HT-29 (cell line): ENCODE measurements at regions not wholly inside any gene's neighbourhood (a gene's known extent, or its start where the extent isn't known, plus 50 kb on each side); places are given as distances from the start of the nearest gene placed in this dataset.

Source experiments
- DNase-seq: peaks from one replicate; pipeline ENCODE4 v3.0.0-alpha.2; 2015; ENCODE audit warnings: low spot score

- no peak for DNase-seq
Observed at GRCh38 chr4:58935332-58935731, 1825.1 kb upstream of the IGFBP7 start.

- DNase-seq, result no peak
Observed at GRCh38 chr4:58936436-58936835, 1826.3 kb upstream of the IGFBP7 start.

- DNase-seq, result no peak
Observed at GRCh38 chr4:58940167-58940566, 1830.0 kb upstream of the IGFBP7 start.

GRCh38 chr4:58941286-58941685 lies 1831.1 kb upstream of the IGFBP7 start:
- DNase-seq, result no peak

DNA sequence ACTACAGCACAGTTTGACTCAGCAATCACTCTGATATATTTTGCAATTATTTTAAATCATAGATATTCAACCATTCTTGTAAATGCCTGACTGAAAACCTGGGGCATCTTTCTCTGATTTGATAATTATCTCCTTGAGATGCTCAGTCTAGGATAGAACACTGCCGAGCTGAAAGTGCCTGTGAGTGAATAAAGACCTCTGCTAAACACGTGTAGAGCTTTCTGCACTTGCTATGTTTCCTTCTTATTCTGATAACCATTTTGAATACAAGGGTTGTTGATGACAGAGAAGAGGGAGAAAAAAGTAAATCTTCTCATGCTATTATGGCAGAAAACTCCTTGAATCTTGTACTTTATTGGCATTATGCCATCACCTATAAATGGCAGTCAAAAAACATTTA lies 1843.4 kb upstream of the IGFBP7 start:
- DNase-seq, result no peak

DNA sequence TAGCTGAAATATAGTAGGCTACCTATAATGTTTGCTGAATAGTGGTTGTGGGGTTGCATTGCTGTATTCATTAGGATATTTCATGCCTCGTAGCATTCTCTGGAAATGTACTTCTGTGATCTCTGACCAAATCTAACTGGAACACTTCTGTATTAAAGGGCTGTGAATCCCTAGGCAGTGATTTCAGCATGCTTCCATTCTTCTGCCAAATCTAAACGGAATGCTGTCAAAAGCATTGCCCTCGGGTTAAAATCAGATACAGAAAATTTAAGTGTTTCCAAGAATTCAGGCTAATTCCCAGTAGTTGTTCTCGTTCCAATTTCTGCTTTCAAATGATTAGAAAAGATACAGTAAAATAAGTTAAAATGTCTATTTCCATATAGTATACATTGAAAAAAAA lies 1847.5 kb upstream of the IGFBP7 start:
- no peak for DNase-seq

DNA sequence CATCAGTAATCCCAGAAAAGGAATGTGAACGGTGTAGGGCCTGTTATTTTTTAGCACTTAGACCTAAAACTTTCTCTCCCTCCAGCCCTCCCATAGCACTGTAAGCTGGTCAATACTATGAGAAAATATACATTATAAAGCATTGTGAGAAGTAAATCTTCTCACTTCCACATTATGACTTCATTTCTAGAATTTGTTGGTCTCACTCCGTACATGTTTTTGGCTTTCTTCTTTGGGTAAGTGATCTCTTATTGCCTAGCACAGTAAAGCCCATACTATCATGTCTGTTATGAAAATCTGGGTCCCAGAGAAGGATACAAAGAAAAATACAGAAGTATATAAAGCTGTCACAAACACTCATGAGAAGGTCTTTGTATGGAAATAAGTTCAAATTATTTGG lies 1851.1 kb upstream of the IGFBP7 start:
- DNase-seq, result no peak

GRCh38 chr4:58961925-58962324 lies 1851.7 kb upstream of the IGFBP7 start:
- DNase-seq, result no peak

DNA sequence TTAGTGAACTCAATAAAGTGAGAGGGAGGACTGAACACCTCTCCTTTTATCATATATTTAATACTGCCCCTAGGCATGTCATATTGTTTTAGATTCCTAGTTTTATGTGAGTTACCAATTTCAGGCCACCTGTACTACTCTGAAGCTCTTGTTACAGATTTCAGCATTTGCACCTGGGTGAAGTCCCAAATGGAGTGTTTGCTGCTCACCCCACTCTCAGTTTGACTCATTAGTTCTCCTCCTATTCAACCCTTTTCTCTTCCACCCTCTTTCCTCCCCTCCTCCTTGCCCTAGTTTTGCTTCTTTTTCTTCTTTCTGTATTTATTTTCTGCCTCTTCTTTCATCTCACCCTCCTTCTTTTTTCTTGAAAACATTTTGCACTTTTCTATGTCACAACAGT lies 1852.2 kb upstream of the IGFBP7 start:
- DNase-seq, result no peak

- DNase-seq, result no peak
Observed at GRCh38 chr4:58981828-58982227, 1871.6 kb upstream of the IGFBP7 start.

- DNase-seq, result no peak
Observed at GRCh38 chr4:58983887-58984286, 1873.7 kb upstream of the IGFBP7 start.

DNA sequence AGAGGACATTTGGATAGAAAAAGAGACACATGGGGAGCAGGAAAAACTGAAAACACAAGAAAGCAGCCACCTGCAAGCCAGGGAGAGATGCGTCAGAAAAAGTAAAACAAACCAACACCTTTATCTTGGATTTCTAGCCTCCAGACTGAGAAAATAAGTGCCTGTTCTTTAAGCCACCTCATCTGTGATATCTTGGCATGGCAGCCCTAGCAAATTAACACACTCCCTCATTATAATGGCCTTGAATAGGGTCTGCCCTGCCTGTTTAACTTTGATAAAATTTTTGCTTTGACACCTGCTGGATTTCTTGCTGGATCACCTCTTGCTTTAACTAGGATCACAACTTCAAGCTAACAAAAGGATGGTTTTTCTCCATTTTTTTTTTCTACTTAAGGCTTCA lies 1892.0 kb upstream of the IGFBP7 start:
- no peak for DNase-seq

DNA sequence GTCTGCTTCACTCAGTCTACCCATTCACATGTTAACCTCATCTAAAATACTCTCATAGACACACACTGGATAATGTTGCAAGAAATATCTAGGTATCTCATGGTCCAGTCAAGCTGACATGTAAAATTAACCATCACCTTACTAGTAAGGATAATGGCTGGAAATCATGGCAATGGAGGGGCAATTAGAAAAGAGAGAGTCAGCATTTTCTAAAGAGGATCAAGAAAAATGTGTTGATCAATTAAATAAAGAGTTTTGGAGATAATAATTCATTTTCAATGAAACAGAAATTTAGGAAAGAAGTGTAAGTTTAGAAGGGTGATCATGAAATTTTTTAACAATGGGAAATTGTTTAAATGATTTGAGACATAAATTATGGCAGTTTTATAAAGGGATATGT lies 1914.1 kb upstream of the IGFBP7 start:
- DNase-seq, result no peak

DNA sequence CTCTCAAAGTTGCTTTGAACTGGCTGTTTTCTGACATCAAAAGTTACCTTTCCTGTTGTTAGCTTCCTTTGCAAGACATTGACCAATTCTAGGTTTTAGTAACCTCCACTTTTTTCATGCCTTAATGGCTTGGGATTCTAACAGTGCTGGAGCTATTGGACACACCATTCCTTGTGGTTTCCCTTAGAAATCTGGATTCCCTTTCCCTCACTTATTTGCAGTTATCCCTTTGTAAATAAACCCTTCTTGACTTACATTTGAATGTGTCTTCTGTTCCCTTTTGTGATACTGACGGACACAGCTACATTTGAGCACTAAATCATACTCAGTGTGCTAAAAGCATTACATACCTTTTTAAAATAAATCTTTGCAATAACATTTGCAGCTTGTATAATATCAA lies 1927.6 kb upstream of the IGFBP7 start:
- no peak for DNase-seq

DNA sequence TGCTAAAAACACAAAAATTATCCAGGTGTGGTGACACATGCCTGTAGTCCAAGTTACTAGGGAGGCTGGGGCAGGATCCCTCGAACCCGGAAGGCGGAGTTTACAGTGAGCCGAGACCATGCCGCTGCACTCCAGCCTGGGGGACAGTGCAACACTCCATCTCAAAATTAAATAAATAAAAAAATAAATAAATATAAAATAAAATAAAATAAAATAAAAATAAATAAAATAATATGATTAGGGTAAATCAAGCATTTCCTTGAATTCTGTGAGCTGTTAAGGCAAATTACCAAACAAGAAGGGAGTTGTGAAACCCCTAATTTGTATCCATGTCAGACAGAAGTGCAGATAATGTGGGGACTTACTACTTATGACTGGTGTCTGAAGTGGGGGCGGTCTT lies 1928.9 kb upstream of the IGFBP7 start:
- no peak for DNase-seq

DNA sequence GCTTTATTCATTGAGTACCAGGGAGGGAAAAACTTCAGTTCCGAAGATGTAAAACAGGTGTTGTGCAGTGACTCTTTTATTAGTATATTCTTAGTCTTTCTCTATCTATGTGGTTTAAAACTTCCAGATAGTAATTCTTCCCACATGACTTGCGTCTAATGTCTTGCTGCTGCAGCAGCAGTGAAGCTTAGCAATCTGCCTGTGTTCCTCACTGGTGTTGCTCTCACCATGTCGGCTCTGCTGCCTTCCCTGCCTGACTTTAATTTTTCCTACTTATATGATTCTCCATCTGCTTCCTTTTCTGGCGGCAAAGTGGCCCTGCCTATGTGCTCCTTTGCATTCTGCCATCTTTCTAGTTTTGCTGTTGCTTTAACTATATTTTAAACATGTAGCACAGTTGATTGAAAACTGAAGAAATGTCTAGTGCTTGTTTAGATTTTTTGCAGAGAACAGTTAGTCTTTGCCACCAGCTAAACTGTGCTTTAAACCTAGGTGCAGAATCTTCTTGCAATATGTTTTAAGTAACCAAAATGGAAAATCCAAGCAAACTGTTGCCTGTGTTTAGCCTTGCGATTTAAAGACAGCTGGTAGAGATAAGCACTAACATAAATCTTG lies 1934.2 kb upstream of the IGFBP7 start:
- no peak for DNase-seq

GRCh38 chr4:59054086-59054485 lies 1943.9 kb upstream of the IGFBP7 start:
- DNase-seq, result no peak

DNA sequence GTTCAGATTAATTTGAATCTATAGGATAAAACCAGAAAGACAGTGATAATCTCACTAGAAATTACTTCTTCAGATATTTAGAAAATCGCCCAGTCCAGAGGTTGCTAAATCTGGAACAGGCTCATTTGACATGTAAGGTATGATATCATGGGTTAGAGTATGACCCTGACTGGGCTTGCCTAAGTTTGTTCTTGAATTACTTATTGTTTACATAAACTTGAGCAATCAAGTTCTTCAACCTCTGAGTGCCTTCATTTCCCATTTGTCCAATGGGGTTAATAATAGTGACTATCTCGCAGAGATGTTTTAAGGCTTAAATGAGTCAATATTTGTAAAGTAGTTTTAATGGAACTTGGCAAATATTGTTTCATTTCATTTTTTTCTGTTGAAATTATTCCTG lies 1947.6 kb upstream of the IGFBP7 start:
- DNase-seq, result no peak

DNA sequence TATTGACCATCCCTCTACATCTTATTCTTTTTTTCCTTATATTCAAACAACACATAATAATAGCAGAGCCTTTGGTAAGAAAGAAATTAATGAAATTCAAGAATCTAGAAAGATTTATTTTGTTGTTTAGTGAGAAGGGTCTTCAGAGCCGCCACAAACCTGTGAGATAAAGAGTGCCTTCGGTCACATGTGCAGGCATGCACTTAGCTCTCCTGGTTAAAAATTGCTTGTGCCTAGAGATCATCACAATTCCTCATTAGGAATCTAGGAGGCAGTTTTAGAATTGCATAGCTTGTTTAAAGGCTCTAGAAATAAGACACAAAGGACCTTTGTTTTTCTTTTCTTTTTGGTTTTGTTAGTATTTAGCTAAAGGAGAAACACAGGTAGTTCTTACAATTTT lies 1948.4 kb upstream of the IGFBP7 start:
- DNase-seq, result no peak

- DNase-seq, result no peak
Observed at GRCh38 chr4:59060002-59060846, 1950.0 kb upstream of the IGFBP7 start.

DNA sequence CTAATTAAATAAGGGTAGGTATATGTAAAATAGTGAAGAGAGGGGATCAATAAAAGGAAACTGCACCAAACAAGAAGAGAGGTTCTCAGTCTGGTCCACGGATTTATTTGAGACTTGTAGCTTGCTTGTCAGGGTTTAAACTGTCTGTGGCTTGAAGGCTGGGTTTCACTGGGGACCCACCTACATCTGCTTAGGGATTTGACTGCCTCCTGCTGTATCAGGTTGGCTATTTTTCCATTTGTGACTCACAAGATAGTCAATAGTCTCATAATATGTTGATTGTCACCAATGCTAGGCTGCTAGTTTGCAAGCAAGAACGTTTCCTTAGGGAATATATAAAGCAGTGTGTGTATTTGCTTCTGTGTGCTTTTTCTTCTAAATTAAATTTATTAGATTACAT lies 1950.7 kb upstream of the IGFBP7 start:
- DNase-seq, result peak; percentile 6

- no peak for DNase-seq
Observed at GRCh38 chr4:59063015-59063720, 1953.0 kb upstream of the IGFBP7 start.
